ENCODE measurements at regions not wholly inside any gene's neighbourhood (a gene's known extent, or its start where the extent isn't known, plus 50 kb on each side); places are given as distances from the start of the nearest gene placed in this dataset.

DNA sequence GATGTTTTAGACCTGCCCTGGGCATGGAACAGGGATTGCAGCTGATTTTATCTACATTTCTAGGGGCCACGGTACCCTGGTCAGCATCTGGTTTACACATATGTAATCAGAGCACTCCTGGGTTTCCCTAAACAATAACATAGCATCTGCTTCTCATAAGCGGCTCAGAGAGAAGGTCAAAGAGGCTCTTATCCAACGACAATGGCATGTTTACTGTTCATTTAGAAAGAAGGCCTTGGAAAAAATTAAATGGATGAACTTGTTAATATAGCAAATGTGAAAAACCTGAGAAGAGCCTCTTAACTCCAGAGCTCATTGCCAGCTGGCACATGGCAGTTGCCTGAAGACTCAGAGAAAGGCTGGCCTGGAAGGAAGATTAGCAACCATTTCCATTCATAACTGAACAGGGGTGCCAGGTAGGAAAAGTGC lies 202.8 kb upstream of the THUMPD2 start:
- TF ChIP-seq POLR2AphosphoS5 (IDR thresholded peaks at IDR 0.05; ENCODE audit: borderline replicate concordance, low read depth, low read length) (no peak), EZH2 (IDR thresholded peaks at IDR 0.05) (no peak)
